SK-N-SH (cell line): ENCODE measurements at regions not wholly inside any gene's neighbourhood (a gene's known extent, or its start where the extent isn't known, plus 50 kb on each side); places are given as distances from the start of the nearest gene placed in this dataset.

Experiments
- CTCF ChIA-PET: fragments of 300-600, 350-600 bp; formaldehyde crosslinking; extraction: SDS; loops from one replicate; lab custom pipeline; 2021; lab: Yijun Ruan, JAX
- POLR2A ChIA-PET: fragments of 350-600 bp; sonication (Branson Sonifier 250); formaldehyde crosslinking; extraction: SDS; loops from one replicate; lab custom pipeline; 2020; ENCODE audit warnings: antibody characterized with exemption, inconsistent platforms; lab: Yijun Ruan, JAX
- DNase-seq: peaks from one replicate; pipeline ENCODE4 v3.0.0; 2012
- H2AFZ ChIP-seq: fragments of 200-600 bp; sonication (generic); 2 replicates; pipeline ENCODE4 v1.8.1; 2016; ENCODE audit warnings: antibody characterized with exemption, mild to moderate bottlenecking, low read depth
- H3F3A ChIP-seq: fragments of 200-600 bp; sonication (generic); replicated peaks from 2 replicates; pipeline ENCODE3; 2016; ENCODE audit warnings: antibody characterized with exemption, mild to moderate bottlenecking; ENCODE audit not compliant: insufficient read depth
- H3K27ac ChIP-seq, 2 experiments: fragments of 200-500 bp in 1 of 2; fragments of 200-600 bp in 1 of 2; sonication (Bioruptor generic) in 1 of 2; sonication (generic), shearing (Covaris generic) in 1 of 2; 2 replicates each; pipeline versions ENCODE4 v1.5.1 to v1.6.1; 2014 to 2016; ENCODE audit warnings: low read depth in 2 of 2, inconsistent platforms in 1 of 2, low read length in 1 of 2, mild to moderate bottlenecking in 1 of 2, mixed read lengths in 1 of 2
- H3K27me3 ChIP-seq: fragments of 200-600 bp; sonication (generic), shearing (Covaris generic); 2 replicates; pipeline ENCODE4 v1.6.1; 2016; ENCODE audit warnings: mixed run types; ENCODE audit not compliant: insufficient read depth
- H3K36me3 ChIP-seq, 2 experiments: fragments of 200-500 bp in 1 of 2; fragments of 200-600 bp in 1 of 2; sonication (Bioruptor generic) in 1 of 2; sonication (generic) in 1 of 2; replicated peaks in 1 of 2; 2 replicates each; pipeline versions ENCODE3 to v1.5.1; 2014 to 2016; ENCODE audit warnings: low read length in 1 of 2, mild to moderate bottlenecking in 1 of 2; ENCODE audit not compliant: insufficient read depth in 2 of 2, control insufficient read depth in 1 of 2
- H3K4me1 ChIP-seq, 2 experiments: fragments of 200-500 bp in 1 of 2; fragments of 200-600 bp in 1 of 2; sonication (Bioruptor generic) in 1 of 2; sonication (generic), shearing (Covaris generic) in 1 of 2; 2 replicates each; pipeline versions ENCODE4 v1.5.1 to v1.6.1; 2014 to 2016; ENCODE audit warnings: low read depth in 1 of 2, low read length in 1 of 2, mixed run types in 1 of 2; ENCODE audit not compliant: insufficient read depth in 2 of 2, control insufficient read depth in 1 of 2
- H3K4me2 ChIP-seq: fragments of 200-600 bp; sonication (generic), shearing (Covaris generic); 2 replicates; pipeline ENCODE4 v1.6.1; 2017; ENCODE audit warnings: mixed run types
- H3K4me3 ChIP-seq, 2 experiments: fragments of 200-500 bp in 1 of 2; fragments of 200-600 bp in 1 of 2; sonication (Bioruptor generic) in 1 of 2; sonication (generic), shearing (Covaris generic) in 1 of 2; 2 replicates each; pipeline versions ENCODE4 v1.5.1 to v1.8.1; 2014 to 2016; ENCODE audit warnings: low read depth in 2 of 2, inconsistent platforms in 1 of 2, low read length in 1 of 2, mild to moderate bottlenecking in 1 of 2, mixed read lengths in 1 of 2, moderate library complexity in 1 of 2
- H3K79me2 ChIP-seq: fragments of 200-600 bp; sonication (generic); 2 replicates; pipeline ENCODE4 v1.8.1; 2017; ENCODE audit warnings: mild to moderate bottlenecking; ENCODE audit not compliant: insufficient read depth
- H3K9ac ChIP-seq: fragments of 200-600 bp; sonication (generic); 2 replicates; pipeline ENCODE4 v1.6.1; 2017; ENCODE audit warnings: mixed run types
- H3K9me2 ChIP-seq: fragments of 200-600 bp; sonication (generic); 2 replicates; pipeline ENCODE4 v1.6.1; 2017; ENCODE audit warnings: mixed run types
- H3K9me3 ChIP-seq: fragments of 200-600 bp; sonication (generic); 2 replicates; pipeline ENCODE4 v1.6.1; 2017; ENCODE audit warnings: mixed run types, mild to moderate bottlenecking, moderate library complexity
- H4K20me1 ChIP-seq: fragments of 200-600 bp; sonication (generic); 2 replicates; pipeline ENCODE4 v1.6.1; 2017; ENCODE audit warnings: mild to moderate bottlenecking, mixed run types; ENCODE audit not compliant: insufficient read depth
- CTCF ChIP-seq: fragments of 200-600 bp; sonication (generic); IDR thresholded peaks from 2 replicates; pipeline ENCODE4 v1.6.1; 2017; ENCODE audit warnings: antibody characterized with exemption, mild to moderate bottlenecking, moderate library complexity
- EP300 ChIP-seq, 2 experiments: IDR thresholded peaks; 2 replicates each; pipeline versions ENCODE4 v1.4.0 to v1.6.1; 2012; ENCODE audit warnings: borderline replicate concordance in 1 of 2, low read depth in 1 of 2, low read length in 1 of 2
- FOXJ3 ChIP-seq: sonication (generic); formaldehyde crosslinking; IDR thresholded peaks from 2 replicates; pipeline ENCODE4 v1.5.1; 2020; ENCODE audit warnings: mild to moderate bottlenecking, missing genetic modification reagents
- GABPA ChIP-seq: IDR thresholded peaks from 2 replicates; pipeline ENCODE4 v1.4.0; 2012; ENCODE audit warnings: low read depth, mild to moderate bottlenecking
- GATA2 ChIP-seq: sonication (generic); formaldehyde crosslinking; IDR thresholded peaks from 2 replicates; pipeline ENCODE4 v1.5.0; 2020; ENCODE audit warnings: mild to moderate bottlenecking, missing genetic modification reagents
- IRF3 ChIP-seq: fragments of 150-350 bp; IDR thresholded peaks from 2 replicates; pipeline ENCODE4 v1.6.1; 2016; ENCODE audit warnings: mild to moderate bottlenecking, low read depth, low read length
- JUND ChIP-seq: IDR thresholded peaks from 2 replicates; pipeline ENCODE4 v1.4.0; 2012
- MAX ChIP-seq: IDR thresholded peaks from 2 replicates; pipeline ENCODE4 v1.4.0; 2012; ENCODE audit warnings: low read depth
- NRF1 ChIP-seq: IDR thresholded peaks from 2 replicates; pipeline ENCODE4 v1.6.1; 2012; ENCODE audit warnings: low read depth, mild to moderate bottlenecking, low read length
- RAD21 ChIP-seq: IDR thresholded peaks from 2 replicates; pipeline ENCODE4 v1.6.1; 2012; ENCODE audit warnings: mild to moderate bottlenecking, low read length
- SMC3 ChIP-seq: IDR thresholded peaks from 2 replicates; pipeline ENCODE4 v1.6.1; 2012; ENCODE audit warnings: low read depth, low read length, improper control_type of control experiment
- TAF1 ChIP-seq: IDR thresholded peaks from 2 replicates; pipeline ENCODE4 v1.6.1; 2012; ENCODE audit warnings: low read depth, mild to moderate bottlenecking, low read length, moderate library complexity, borderline replicate concordance
- TCF12 ChIP-seq: IDR thresholded peaks from 2 replicates; pipeline ENCODE4 v1.4.0; 2012
- TEAD4 ChIP-seq: IDR thresholded peaks from 2 replicates; pipeline ENCODE4 v1.4.0; 2012; ENCODE audit warnings: mild to moderate bottlenecking, borderline replicate concordance; ENCODE audit not compliant: insufficient read depth
- USF1 ChIP-seq: IDR thresholded peaks from 2 replicates; pipeline ENCODE4 v1.4.0; 2012; ENCODE audit warnings: low read depth, borderline replicate concordance
- WGBS: methylation state at CpG from one replicate; pipeline ENCODE4 v1.1.6; 2017; ENCODE audit warnings: low lambda C conversion rate; 5-methylcytosine and 5-hydroxymethylcytosine counted together
- TF ChIP-seq, protein P1 (sequence below): fragments of 150-350 bp; IDR thresholded peaks from 2 replicates; pipeline ENCODE4 v1.6.1; 2017; ENCODE audit warnings: antibody characterized with exemption, low read length, low read depth, borderline replicate concordance
- TF ChIP-seq, protein P2 (sequence below): IDR thresholded peaks from 2 replicates; pipeline ENCODE4; 2012
- TF ChIP-seq, protein P3 (sequence below): IDR thresholded peaks from 2 replicates; pipeline ENCODE4 v1.6.1; 2012; ENCODE audit warnings: mild to moderate bottlenecking, low read depth, low read length, moderate library complexity

DNA sequence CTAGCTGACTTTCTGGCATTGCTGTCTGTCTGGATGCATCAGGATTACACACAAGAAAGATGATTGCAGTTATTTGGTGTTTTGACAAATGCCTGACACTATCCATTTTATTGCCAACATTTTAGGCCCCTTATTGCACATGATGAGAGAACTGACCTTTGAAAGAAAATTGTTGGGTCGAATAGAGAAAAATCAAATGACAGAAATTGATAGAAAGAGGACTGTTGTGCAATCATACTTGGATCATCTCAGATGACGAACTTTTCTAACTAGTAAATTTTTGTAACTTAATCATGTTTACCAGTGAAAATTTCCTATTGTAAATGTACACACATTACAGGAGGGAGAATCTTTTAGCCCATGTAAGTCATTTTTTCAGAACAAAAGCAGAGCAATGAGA, 251.5 kb upstream of the USP15 start:
- 3% methylated on average over 2 of the region's 2 CpGs for WGBS
- DNase-seq, result no peak
- POLR2A ChIA-PET, result no interaction called here

More for the DNA sequence above, 251.5 kb upstream of the USP15 start:
- no peaks in the 10 kb centered on the region for H3K27me3 ChIP-seq
- no peaks in the 10 kb centered on the region for H3K36me3 ChIP-seq
- no peaks in the 10 kb centered on the region for H4K20me1 ChIP-seq
- no peaks in the 10 kb centered on the region for H3K79me2 ChIP-seq
- no peaks in the 10 kb centered on the region for H3K4me1 ChIP-seq
- CTCF ChIA-PET, result no interaction called here
- TF ChIP-seq, protein P1, sequence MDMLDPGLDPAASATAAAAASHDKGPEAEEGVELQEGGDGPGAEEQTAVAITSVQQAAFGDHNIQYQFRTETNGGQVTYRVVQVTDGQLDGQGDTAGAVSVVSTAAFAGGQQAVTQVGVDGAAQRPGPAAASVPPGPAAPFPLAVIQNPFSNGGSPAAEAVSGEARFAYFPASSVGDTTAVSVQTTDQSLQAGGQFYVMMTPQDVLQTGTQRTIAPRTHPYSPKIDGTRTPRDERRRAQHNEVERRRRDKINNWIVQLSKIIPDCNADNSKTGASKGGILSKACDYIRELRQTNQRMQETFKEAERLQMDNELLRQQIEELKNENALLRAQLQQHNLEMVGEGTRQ, result no peak
- no peak for TF ChIP-seq TCF12
- TF ChIP-seq IRF3, result no peak
- no peak for TF ChIP-seq TAF1
- no peak for TF ChIP-seq RAD21
- no peak for TF ChIP-seq CTCF
- TF ChIP-seq NRF1, result no peak
- no peak for TF ChIP-seq TEAD4
- no peak for TF ChIP-seq JUND
- no peak for TF ChIP-seq SMC3
- TF ChIP-seq, protein P2, sequence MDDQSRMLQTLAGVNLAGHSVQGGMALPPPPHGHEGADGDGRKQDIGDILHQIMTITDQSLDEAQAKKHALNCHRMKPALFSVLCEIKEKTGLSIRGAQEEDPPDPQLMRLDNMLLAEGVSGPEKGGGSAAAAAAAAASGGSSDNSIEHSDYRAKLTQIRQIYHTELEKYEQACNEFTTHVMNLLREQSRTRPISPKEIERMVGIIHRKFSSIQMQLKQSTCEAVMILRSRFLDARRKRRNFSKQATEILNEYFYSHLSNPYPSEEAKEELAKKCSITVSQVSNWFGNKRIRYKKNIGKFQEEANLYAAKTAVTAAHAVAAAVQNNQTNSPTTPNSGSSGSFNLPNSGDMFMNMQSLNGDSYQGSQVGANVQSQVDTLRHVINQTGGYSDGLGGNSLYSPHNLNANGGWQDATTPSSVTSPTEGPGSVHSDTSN, result no peak
- TF ChIP-seq GABPA, result no peak
- no peak for TF ChIP-seq USF1
- no peak for TF ChIP-seq FOXJ3
- TF ChIP-seq, protein P3, sequence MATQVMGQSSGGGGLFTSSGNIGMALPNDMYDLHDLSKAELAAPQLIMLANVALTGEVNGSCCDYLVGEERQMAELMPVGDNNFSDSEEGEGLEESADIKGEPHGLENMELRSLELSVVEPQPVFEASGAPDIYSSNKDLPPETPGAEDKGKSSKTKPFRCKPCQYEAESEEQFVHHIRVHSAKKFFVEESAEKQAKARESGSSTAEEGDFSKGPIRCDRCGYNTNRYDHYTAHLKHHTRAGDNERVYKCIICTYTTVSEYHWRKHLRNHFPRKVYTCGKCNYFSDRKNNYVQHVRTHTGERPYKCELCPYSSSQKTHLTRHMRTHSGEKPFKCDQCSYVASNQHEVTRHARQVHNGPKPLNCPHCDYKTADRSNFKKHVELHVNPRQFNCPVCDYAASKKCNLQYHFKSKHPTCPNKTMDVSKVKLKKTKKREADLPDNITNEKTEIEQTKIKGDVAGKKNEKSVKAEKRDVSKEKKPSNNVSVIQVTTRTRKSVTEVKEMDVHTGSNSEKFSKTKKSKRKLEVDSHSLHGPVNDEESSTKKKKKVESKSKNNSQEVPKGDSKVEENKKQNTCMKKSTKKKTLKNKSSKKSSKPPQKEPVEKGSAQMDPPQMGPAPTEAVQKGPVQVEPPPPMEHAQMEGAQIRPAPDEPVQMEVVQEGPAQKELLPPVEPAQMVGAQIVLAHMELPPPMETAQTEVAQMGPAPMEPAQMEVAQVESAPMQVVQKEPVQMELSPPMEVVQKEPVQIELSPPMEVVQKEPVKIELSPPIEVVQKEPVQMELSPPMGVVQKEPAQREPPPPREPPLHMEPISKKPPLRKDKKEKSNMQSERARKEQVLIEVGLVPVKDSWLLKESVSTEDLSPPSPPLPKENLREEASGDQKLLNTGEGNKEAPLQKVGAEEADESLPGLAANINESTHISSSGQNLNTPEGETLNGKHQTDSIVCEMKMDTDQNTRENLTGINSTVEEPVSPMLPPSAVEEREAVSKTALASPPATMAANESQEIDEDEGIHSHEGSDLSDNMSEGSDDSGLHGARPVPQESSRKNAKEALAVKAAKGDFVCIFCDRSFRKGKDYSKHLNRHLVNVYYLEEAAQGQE, result no peak
- TF ChIP-seq EP300 (IDR thresholded peaks at IDR 0.05; ENCODE audit: borderline replicate concordance in 1 of 2, low read depth in 1 of 2, low read length in 1 of 2), result no peak
- TF ChIP-seq GATA2 (CRISPR knock-in tag), result no peak
- TF ChIP-seq MAX, result no peak
- H3K9me2 ChIP-seq, result no peaks in the 10 kb centered on the region
- no peak overlapping the region for H3K4me2 ChIP-seq
- H3K27ac ChIP-seq, result no peak overlapping the region
- no peak overlapping the region for H3K9ac ChIP-seq
- no peaks in the 10 kb centered on the region for H3K9me3 ChIP-seq
- no peak overlapping the region for H3K4me3 ChIP-seq
- H3F3A ChIP-seq, result no peaks in the 10 kb centered on the region
- no peak overlapping the region for H2AFZ ChIP-seq
